ENCODE measurements at regions not wholly inside any gene's neighbourhood (a gene's known extent, or its start where the extent isn't known, plus 50 kb on each side); places are given as distances from the start of the nearest gene placed in this dataset.
"Not testable (repeated sequence)": the region's sequence is repeated elsewhere in the genome, so short reads cannot be mapped to it uniquely, and the experiment has no call there.

DNA sequence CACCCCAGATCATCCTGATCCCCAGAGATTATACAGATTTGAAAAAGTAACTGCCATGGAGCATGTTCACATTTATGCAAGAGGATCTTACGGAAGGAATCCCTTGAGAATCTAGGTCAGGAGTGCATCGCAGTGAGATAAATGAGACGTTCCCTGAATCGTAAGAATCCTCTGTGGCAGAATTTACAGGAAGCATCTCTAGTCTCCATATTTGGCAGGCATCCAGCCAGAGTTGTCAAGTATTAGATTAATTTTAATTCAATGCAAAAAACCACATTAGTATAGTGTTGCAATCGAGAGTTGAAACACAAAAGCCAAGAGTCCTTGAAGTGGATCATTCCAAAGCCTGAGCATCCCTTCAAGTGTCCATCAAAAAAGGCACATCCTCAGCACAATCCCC is 100.8 kb downstream of the RRAGC start:
- DNase-seq = peak in 1 of 56 donors; percentile 40

DNA sequence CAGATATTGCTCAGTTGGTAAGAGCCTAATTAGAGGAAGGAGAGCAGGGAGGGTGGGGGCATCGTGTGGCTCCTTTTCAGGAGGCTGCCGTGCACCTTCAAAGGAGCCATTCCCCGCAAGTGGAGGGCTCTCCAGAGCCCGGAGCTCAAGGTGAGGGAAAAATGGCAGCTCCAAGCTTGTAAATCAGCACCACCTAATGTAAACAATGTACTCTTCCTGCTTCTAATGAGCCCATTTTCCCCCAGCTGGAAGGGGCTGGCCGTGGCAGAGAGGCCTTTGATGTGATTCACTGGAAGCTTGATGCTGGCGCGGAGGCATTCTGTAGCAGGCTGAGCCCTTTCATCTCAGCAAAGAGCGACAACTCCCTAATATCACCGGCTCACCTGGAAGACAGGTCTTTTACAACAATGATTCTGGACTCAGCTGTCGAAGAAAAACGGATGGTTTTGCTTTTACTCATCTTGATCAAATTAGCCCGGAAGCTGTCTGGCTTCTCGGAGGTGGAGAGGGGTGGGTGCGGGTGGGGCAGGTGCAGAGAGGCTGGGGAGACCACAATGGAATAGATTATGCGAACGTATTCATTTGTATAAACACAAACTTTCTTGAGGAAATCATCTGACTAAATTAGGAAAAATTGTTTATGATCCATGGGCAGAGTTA is 112.5 kb downstream of the RRAGC start:
- DNase-seq = no peak

DNA sequence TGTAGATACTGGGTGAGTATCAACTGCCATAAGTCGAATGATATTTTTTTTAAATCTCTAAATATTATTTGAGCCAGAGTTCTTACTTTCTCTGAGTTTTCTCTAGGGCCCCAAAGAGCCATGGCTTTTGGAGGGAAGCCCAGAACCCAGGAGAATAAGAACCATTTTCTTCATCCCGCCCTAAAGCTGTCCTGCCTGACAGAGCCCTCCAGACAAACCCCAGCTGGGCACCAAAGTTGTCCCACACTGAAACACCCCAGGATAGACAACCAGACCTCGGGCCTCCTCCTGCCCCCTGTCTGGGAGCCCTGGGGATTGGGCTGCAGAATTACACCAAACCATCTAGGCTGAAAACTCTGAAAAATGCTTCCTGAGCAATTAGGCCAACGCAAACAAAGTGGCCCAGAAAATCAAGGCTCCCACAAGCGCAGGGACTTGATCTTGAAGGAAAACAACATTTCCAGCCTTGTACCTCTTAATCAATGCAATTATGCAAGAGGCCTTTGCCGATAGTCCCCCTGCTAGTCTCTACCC is 113.1 kb downstream of the RRAGC start:
- no peak for DNase-seq

DNA sequence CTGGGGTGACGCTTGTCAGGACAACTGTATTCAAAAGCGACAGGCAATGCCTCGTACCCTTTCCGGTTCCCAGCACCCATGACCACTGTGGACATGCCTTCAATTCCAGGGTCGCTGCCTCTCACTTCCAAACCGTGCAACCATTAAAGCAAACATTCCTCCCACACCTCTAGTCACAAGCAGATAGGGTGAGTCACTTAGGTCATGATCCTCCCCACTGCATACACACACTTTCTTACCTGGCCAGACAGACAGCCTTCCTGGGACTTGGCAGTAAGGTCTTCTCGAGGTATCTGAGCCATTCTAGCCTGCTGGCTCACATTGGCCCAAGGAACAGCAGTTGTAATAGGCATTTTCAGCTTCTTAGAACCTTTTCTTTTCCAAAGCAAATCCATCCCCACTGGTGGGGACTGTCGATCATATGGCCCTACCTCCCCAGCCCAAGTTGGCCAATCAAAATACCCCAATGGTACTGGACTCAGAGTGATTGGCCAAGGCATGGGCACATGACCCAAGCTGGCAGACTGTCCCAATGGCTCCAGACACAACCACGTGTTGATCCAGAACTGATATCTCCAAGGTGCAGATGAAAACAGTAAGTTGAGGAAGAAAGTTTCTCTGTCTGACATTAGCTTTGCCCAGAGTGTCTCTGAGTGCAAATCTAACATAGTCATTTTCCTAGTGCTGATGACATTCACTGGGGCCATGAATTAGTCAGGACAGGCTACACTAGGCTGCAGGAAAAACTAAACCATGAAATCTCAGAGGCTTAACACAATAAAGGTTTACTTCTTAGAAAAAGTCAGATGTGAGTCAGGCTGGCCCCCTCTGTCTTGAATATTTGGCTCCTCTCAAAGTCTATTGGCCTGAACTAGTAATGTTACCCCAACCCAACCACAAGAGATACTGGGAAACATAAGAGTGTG is 113.8 kb downstream of the RRAGC start:
- no peak for DNase-seq

DNA sequence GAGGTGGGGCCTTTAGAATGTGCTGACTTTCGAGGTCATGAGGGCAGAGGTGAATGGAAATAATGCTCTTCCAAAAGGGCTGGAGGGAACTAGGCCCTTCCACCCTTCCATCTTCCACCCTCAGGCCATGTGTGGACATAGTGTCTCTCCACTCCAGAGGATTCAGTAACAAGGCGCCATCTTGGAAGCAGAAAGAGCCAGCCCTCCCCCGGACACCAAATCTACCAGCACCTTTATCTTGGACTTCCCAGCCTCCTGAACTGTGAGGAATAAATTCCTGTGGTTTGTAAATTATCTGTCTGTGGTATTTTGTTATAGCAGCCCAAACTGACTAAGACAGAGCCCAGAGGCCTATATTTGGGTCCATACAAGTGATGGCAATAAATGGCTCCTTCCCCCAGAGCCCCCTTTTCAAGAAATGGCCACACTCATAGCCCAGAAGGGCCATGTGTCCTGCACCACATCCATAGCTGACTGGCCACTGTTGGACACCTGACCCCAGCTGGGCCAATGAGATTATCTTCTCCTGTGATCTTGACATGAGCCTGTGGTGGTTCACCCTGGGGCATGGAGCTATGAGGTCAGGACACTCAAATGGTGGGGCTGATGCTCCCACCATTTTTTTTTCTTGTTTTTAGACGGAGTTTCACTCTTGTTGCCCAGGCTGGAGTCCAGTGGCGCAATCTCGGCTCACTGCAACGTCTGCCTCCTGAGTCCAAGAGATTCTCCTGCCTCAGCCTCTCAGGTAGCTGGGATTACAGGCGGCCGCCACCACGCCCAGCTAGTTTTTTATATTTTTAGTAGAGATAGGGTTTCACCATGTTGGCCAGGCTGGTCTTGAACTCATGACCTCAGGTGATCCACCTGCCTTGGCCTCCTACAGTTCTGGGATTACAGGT is 114.9 kb downstream of the RRAGC start:
- no peak for DNase-seq

DNA sequence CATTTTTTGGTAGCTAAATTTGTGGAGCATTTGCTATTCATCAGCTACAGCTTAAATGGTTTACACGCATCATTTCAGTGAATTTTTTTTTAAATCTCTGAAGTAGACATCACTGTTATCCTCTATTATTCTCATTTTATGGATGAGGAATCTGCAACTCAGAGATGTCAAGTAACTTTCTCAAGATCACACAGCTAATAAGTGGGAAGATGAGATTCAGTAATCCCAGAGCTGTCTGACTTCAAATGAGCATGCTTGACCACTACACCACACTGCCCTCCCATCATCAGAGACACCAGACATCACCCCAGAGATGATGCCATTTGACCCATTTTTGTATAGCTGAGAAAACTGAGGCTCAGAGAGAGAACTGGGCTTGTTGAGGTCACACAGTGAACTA is 116.4 kb downstream of the RRAGC start:
- DNase-seq = no peak

DNA sequence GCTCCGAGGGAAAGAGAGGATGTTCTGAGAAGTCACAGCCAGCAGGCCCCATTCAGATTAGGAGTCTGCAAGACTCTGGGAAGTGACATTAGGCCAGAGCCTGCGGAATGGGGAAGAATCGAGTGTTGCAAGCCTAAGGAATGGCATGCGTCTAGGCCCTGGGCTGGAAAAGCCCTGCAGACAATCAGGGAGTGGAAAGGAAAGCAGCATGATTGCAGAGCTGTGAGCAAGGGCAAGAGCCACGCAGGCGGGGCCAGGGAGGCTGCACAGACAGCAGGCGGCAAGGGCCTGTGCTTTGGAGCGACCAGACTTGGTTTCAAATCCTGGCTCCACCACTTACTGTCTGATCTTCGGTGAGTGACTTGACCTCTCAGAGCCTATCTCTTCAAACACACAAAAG is 118.2 kb downstream of the RRAGC start:
- DNase-seq = no peak

DNA sequence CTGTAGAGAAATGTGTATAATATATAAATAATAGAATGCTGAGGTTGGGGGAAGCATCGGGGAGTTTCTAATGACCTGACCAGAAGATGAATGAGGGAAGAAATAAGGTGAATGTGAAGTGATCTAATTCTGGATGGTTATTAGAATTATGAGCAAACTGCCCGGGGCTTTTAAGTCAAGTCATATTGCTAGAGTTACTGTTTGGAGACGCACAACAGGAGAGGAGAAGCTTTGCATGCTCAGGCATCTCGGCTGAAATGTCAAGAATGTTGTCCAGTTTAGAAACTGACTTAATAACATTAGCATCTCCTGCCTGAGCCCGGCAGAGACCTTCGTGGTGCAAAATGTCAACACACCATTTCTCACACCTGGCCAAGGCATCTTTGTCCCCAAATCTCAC is 119.1 kb downstream of the RRAGC start:
- no peak for DNase-seq

DNA sequence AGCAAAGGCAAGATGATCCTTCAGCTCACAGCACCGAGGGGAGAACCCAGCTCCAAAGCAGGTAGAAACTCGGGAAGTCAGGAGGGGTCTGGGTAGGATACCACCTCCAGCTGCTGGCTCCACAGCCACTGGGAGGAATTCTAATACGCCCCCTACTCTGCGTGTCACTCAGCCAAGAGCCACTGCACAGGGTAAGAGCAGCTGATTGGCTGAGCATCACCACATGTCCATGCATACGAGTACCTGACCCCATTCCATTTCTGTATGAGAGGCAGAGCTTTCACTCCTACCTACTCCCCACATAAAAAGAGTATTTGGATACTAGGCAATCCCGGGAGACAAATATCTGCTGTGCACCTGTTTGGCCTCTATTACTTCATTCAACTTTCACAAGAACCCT is 121.4 kb downstream of the RRAGC start:
- no peak for DNase-seq

DNA sequence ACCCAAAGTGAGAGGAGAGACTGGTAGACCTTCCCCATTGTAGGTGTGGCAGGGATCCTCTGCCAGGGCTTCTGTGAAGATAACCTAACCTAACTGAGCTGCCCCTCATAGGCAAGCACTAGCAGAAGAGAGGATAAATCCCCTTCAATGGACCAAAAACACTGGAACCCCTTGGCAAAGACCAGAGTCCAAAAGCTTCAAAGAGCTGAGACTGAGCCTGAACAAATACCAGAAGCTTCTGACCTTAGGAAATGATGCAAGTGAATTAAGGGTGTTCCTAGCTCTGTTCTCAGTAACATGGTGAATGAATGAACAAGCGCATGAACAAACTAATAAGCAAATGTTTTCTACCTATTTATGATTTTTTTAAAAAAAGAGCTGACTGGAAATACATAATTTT is 123.2 kb downstream of the RRAGC start:
- DNase-seq = no peak

DNA sequence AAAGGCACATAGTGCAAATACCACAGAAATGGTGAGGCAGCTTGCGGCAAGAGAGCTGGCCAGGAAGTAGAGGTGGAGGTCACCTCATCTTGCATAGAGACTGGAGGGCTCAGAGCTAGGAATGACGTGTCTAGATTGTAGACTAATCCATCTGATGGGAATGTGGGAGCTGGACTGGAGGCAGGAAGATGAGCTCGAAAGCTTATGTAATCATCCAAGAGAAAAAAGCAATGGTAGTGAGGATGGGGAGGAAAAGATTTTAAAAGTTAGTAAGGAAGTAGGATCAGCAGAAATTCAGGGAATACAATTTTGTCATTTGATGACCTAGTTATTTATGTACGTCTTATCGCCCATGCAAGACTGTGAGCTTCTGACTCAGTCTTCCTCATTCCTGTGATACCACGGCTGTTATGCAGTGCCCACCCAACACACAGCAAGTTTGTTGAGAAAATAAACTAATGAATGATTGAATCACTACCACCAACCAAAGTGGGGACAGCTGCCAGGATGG is 123.9 kb downstream of the RRAGC start:
- DNase-seq = no peak

DNA sequence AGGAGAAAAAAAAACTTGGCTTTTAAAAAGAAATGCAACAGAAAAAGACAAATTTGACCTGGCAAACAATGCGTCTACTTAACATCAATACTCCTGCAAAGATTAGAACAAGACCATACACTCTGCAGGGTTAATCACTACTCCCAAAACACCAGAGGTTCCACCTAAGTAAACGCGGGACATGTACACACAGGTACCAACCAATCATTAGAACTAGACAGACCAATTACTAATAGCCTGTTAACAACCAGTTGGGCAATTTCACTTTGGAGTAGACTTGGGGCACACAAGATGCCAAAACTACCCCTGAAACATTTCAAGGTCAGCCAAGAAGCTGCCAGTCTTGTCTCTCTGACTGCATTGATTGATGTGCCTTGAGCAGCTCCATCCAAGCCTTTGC is 125.8 kb downstream of the RRAGC start:
- no peak for DNase-seq

DNA sequence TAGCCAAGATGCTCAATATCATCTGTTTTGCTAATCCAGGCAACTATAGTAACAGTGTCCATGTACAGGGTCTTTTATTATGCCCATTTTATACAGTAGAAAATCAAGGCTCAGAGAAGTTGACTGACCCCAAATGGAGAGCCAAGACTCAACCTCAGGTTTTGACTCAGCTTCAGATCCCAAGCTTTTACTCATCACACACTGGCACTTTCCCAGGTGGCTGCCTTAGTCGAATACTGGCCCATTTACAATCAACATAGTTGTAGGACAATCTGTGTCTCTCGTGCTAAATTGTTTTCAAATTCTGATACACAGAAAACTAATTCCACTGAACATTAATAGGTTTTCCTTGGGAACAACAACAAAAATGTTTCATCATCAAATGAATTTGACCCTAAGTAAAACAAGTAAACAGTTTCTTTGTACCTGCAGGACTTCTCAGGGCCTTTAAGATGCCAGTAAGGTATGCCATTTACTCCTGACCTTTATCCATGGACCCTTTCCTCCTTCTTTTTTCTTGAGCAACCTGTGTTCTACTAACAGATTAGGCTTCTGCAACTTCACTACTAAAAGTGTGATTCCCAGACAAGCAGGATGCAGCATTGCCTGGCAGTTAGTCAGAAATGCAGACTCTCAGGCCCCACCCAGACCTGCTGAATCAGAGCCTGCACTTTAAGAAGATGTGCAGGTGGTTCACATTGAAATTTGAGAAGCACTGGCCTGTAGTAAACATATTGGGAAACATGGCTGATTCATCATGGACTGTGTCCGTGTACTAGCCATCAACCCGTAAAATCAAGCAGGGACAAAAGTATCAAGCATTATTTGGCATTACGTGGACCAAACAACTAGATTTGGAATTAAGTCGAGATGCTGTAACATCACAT is 128.8 kb downstream of the RRAGC start:
- DNase-seq = no peak

DNA sequence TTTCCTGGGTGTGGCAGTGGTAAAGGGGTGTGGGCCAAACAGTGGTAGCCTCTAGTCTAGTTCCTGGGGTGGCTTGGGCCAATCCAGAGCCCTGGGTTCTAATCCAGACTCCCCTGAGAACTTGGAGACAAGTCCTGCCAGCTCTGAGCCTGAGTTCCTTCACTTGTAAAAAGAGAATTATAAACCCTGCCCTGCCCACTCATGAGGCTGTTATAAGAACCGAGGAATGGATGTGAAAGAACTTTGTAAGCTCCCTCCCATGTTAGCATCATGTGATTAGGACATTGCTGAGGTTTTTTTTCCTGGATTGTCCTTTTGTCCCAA is 131.0 kb downstream of the RRAGC start:
- no peak for DNase-seq

DNA sequence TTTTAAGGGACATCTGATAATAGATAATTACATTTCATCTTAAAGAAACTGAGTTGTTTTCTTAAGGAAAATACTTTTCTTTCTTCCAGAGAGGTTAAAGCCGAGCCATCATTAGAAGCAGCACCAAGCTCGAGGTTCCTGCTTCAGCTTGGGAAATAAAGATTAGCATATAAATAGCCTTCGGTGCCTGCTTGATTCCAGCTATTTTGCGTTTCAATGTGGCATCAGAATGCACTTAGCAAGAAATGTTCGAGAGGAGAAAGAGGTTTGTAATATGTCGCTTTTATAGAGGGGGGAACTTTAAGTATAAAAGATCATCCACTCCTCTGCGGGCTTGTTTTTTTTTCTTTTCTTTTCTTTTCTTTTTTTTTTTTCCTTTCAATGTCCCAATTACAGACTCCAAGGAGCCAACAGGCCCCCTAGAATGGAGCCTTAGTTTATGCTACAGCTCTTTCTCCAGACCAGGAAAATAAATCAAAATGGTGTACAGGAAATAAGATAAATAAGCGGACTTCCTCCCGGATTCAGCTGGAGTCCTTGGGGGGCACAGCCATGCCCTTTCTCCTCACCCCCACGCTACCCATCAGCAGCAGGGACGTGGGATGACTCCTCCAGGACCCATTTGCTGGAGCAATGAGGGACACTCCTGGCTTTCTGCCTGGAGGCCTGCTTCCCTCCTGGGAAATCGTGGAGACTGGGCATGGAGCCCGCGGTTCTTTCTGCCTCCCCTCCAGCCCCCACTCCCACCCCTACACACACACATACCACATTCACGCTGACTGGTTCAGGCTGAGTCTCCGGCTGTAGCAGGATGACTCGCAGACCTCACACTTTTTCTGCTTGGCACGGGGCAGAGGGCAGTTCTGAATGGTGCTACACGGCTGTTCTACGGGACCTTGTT is 131.6 kb downstream of the RRAGC start:
- peak in 45 of 56 donors; percentile 3 to 71 (median 38) for DNase-seq

DNA sequence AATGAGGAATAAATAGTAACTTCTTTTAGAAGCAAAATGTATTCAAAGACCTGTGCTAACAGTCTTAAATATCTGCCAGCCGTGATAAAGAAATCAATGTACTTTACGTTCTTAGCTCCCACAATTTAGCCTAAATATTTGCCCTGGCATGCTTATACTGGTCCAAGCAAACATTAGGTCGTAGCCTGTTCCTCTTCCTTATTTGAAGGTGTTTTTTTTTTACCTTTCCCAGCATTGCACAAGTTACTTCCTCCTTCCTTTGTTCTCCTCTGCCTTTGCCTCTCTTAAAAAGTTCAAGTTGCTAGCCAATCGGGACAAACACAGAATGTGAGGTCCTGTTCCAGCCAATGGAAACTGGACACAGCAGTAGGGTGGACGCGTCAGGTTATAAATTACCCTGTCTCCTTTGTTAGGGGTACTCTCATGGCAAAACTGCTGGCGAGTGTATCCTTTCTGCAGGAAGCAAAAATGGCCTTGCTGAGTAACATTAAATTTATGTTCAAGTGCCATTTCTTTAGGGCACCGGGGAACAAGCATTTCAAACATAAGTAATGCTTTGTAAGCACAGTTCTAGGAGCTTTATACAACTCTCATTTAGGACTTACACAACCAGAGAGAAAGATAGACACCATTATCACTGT is 134.1 kb downstream of the RRAGC start:
- DNase-seq = not testable (repeated sequence)

DNA sequence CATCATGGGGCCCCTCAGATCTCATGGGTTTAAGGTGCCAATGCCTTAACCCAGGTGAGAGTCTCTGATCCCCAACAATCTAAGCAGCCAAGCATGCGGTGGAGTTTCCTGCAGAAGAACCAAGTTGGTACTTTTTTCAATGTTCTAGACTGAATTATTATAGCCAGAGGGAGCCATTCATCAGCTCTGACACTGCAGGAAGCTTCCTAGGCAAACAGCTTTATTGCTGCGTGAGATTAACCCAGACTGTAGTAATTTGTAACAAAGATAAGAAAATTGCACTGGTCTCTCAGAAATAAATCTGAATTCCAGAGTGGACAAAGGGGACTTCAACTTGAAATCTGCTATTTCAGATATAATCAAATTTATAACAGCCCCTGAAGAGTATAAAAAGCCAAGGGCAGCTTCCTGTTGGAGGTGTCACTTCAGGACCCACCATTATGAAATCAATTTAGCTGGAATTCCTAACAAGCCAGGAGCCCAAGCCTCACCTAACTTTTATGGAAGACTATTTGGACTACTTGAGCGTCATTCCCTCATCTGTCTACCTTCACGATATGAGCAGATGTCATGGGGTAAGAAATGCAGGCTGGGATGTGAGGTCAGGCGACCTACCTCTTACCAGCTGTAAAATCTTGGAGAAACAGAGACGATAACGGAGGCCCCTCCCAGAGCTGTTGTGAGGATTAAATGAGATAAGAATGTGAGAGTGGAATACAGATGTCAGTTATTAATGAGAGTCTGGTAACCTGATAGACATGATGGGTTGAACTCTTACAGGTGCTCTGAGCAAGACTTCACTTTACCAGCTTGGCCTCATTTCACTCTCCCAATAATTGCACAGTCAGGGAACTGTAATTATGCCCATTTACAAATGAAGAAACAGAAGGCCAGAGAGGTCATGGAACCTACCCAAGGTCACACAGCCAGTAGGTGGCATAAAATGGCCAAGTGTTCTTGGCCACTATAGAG is 135.1 kb downstream of the RRAGC start:
- no peak for DNase-seq

DNA sequence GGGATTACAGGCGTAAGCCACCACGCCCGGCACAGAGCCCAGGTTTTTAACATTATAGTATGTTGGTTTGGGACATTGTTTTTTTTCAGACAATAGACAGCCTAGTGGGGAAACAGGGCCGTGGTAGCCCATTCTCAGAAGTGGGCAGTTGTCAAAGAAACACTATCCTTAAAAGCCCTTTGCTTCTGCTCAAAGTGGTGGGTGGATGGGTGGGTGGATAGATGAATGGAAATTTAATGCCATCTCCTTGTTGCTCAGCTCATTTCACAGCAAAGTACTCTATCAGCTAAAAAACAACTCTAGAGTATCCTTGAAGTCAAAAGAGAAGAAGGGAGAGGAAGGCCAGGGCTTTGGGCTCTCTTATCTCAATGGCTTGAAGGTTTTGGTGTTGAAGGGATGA is 137.8 kb downstream of the RRAGC start:
- DNase-seq = no peak
